ENCODE measurements at regions not wholly inside any gene's neighbourhood (a gene's known extent, or its start where the extent isn't known, plus 50 kb on each side); places are given as distances from the start of the nearest gene placed in this dataset.

DNA sequence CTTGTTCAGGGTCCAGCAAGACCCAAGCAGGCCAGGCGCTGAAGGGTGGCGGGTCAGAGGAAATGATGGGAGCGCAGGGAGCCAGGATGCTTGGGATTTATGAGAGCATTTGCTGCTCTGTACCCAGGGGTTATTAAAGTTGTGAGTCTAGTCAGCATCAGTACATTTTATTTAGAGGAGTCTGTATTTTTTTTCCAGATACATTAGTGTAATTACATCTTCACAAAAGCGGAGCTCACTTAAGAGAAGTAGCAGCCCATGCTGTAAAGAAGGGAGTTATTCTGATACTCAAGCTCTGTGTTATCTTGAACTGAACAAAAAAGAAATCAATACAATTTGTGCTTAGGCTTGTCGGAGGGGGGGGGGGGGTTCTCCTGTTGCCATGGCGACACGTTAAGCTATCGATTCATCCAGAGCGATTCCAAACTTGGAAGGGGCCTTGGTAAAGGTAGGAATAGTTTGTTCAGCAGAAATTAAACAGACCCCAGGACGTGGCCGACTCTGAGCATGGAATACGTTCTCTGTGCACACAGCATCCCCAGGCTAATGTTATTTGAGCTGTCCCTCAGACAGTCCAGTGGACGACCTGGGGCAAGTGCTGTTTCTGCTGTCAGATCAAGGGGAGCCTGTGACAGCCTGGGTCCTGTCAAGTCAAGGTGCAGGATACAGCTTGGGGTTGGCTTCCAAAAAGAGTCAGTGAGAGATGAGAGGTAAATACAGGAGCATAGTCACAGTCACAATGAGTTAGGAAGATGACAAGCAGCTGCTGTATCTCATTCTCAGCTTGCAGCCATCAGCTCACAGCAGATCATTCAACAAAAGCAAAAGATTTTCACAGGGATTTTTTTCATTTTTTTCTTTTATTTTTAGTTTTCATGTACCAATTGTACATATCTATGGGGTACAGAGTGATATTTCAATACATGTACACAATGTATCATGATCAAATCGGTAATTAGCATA is 387.6 kb downstream of the DCDC2C start:
- Histone ChIP-seq H2AFZ (ENCODE audit: low read depth, low read length, severe bottlenecking) (no peak overlapping the region), H3K4me2 (ENCODE audit: low read depth, low read length, poor library complexity, severe bottlenecking) (no peak overlapping the region), H3K27me3 (ENCODE audit: low read length) (no peaks in the 10 kb centered on the region), H3K36me3 (ENCODE audit: low read length) (no peaks in the 10 kb centered on the region), H3K9ac (ENCODE audit: low read length) (no peak overlapping the region), H3K27ac (ENCODE audit: low read depth, low read length) (no peak overlapping the region), H3K4me3 (ENCODE audit: insufficient read depth, low read length, poor library complexity, severe bottlenecking) (no peak overlapping the region), H3K9me3 (ENCODE audit: insufficient read depth, low read length) (no peaks in the 10 kb centered on the region), H3K79me2 (ENCODE audit: insufficient read depth, low read length) (no peaks in the 10 kb centered on the region), H3K9me2 (replicated peaks; ENCODE audit: insufficient read depth, low read length) (no peaks in the 10 kb centered on the region), H3F3A (ENCODE audit: insufficient read depth) (no peaks in the 10 kb centered on the region), H4K20me1 (ENCODE audit: low read depth, low read length) (no peaks in the 10 kb centered on the region)
- TF ChIP-seq, protein P1, sequence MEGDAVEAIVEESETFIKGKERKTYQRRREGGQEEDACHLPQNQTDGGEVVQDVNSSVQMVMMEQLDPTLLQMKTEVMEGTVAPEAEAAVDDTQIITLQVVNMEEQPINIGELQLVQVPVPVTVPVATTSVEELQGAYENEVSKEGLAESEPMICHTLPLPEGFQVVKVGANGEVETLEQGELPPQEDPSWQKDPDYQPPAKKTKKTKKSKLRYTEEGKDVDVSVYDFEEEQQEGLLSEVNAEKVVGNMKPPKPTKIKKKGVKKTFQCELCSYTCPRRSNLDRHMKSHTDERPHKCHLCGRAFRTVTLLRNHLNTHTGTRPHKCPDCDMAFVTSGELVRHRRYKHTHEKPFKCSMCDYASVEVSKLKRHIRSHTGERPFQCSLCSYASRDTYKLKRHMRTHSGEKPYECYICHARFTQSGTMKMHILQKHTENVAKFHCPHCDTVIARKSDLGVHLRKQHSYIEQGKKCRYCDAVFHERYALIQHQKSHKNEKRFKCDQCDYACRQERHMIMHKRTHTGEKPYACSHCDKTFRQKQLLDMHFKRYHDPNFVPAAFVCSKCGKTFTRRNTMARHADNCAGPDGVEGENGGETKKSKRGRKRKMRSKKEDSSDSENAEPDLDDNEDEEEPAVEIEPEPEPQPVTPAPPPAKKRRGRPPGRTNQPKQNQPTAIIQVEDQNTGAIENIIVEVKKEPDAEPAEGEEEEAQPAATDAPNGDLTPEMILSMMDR (IDR thresholded peaks at IDR 0.05; ENCODE audit: insufficient read depth, low read length, poor library complexity, severe bottlenecking): no peak
- TF ChIP-seq EZH2phosphoT487 (conservative IDR thresholded peaks at IDR 0.05; ENCODE audit: low read length): no peak

DNA sequence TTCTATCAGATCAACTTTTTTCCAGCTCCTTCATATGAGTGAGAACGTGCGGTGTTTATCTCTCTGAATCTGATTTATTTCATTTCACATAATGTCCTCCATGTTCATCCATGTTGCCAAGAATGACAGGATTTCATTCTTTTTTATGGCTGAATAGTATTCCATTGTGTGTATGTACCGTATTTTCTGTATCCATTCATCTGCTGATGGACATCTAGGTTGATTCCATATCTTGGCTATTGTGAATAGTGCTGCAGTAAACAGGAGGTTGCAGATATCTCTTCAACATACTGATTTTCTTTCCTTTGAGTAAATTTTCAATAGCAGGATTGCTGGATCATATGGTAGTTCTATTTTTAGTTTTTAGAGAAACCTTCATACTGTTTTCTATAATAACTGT is 388.5 kb downstream of the DCDC2C start:
- Histone ChIP-seq H2AFZ (ENCODE audit: low read depth, low read length, severe bottlenecking) (no peak overlapping the region), H4K20me1 (ENCODE audit: low read depth, low read length) (no peaks in the 10 kb centered on the region), H3K4me3 (ENCODE audit: insufficient read depth, low read length, poor library complexity, severe bottlenecking) (no peak overlapping the region), H3F3A (ENCODE audit: insufficient read depth) (no peaks in the 10 kb centered on the region), H3K9ac (ENCODE audit: low read length) (no peak overlapping the region), H3K27me3 (ENCODE audit: low read length) (no peaks in the 10 kb centered on the region), H3K79me2 (ENCODE audit: insufficient read depth, low read length) (no peaks in the 10 kb centered on the region), H3K9me3 (ENCODE audit: insufficient read depth, low read length) (no peaks in the 10 kb centered on the region), H3K27ac (ENCODE audit: low read depth, low read length) (no peak overlapping the region), H3K36me3 (ENCODE audit: low read length) (no peaks in the 10 kb centered on the region), H3K4me2 (ENCODE audit: low read depth, low read length, poor library complexity, severe bottlenecking) (no peak overlapping the region), H3K9me2 (replicated peaks; ENCODE audit: insufficient read depth, low read length) (no peaks in the 10 kb centered on the region)
- no peak for TF ChIP-seq EZH2phosphoT487 (conservative IDR thresholded peaks at IDR 0.05; ENCODE audit: low read length)
- TF ChIP-seq, protein P1 (IDR thresholded peaks at IDR 0.05; ENCODE audit: insufficient read depth, low read length, poor library complexity, severe bottlenecking): no peak

DNA sequence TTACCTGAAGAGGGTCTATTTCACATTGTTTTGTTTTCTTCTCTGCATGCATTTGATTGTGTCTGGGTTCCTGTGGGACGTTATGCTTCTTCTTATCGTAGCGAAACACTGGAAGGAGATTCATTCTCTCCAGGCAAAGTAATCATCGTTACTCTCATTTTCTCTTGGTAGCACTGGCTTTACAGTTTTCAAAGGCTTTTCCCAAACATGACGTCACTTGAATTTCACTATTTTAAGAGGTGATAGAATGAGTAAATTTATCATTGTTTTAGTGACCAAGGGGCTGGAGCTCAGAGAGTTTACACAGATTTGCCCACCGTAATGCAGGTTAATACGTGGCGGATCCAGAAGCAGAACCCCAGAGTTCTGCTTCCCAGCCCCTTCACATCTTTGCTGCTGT is 391.4 kb downstream of the DCDC2C start:
- no peak overlapping the region for H3K4me3 ChIP-seq (ENCODE audit: insufficient read depth, low read length, poor library complexity, severe bottlenecking)
- H3K9me2 ChIP-seq (replicated peaks; ENCODE audit: insufficient read depth, low read length): no peaks in the 10 kb centered on the region
- no peaks in the 10 kb centered on the region for H3F3A ChIP-seq (ENCODE audit: insufficient read depth)
- H3K79me2 ChIP-seq (ENCODE audit: insufficient read depth, low read length): no peaks in the 10 kb centered on the region
- H4K20me1 ChIP-seq (ENCODE audit: low read depth, low read length): no peaks in the 10 kb centered on the region
- H2AFZ ChIP-seq (ENCODE audit: low read depth, low read length, severe bottlenecking): no peak overlapping the region
- no peak overlapping the region for H3K9ac ChIP-seq (ENCODE audit: low read length)
- no peaks in the 10 kb centered on the region for H3K36me3 ChIP-seq (ENCODE audit: low read length)
- H3K27ac ChIP-seq (ENCODE audit: low read depth, low read length): no peak overlapping the region
- H3K4me2 ChIP-seq (ENCODE audit: low read depth, low read length, poor library complexity, severe bottlenecking): no peak overlapping the region
- no peaks in the 10 kb centered on the region for H3K9me3 ChIP-seq (ENCODE audit: insufficient read depth, low read length)
- no peaks in the 10 kb centered on the region for H3K27me3 ChIP-seq (ENCODE audit: low read length)
- TF ChIP-seq EZH2phosphoT487 (conservative IDR thresholded peaks at IDR 0.05; ENCODE audit: low read length): no peak
- TF ChIP-seq, protein P1 (IDR thresholded peaks at IDR 0.05; ENCODE audit: insufficient read depth, low read length, poor library complexity, severe bottlenecking): no peak
